IPS-18c (cell line): ENCODE measurements at regions not wholly inside any gene's neighbourhood (a gene's known extent, or its start where the extent isn't known, plus 50 kb on each side); places are given as distances from the start of the nearest gene placed in this dataset.

ENCODE experiments used
- H3K4me3 ChIP-seq: 2 replicates; pipeline ENCODE4 v1.7.0; 2013; ENCODE audit warnings: low read depth, mild to moderate bottlenecking, low read length, moderate library complexity; ENCODE audit not compliant: insufficient read depth
- H3K9me3 ChIP-seq: one replicate; pipeline ENCODE4 v1.6.1; 2013; ENCODE audit warnings: mild to moderate bottlenecking, low read length, moderate library complexity; ENCODE audit not compliant: control insufficient read depth, insufficient read depth

- H3K9me3 ChIP-seq: peaks cover 4% of the 10 kb centered on the region
- no peak overlapping the region for H3K4me3 ChIP-seq
Observed at GRCh38 chr2:133736674-133737073, 168.4 kb upstream of the NCKAP5 start.

GRCh38 chr2:133737242-133737993 is 169.2 kb upstream of the NCKAP5 start:
- H3K4me3 ChIP-seq: no peak overlapping the region
- peaks cover 4% of the 10 kb centered on the region for H3K9me3 ChIP-seq

GRCh38 chr2:133739039-133739438 is 170.8 kb upstream of the NCKAP5 start:
- Histone ChIP-seq H3K4me3 (no peak overlapping the region), H3K9me3 (peaks cover 4% of the 10 kb centered on the region)

- no peak overlapping the region for H3K4me3 ChIP-seq
- peaks cover 4% of the 10 kb centered on the region for H3K9me3 ChIP-seq
Observed at GRCh38 chr2:133740500-133740899, 172.2 kb upstream of the NCKAP5 start.

- H3K4me3 ChIP-seq: no peak overlapping the region
- H3K9me3 ChIP-seq: no peaks in the 10 kb centered on the region
Observed at GRCh38 chr2:133748007-133748700, 179.9 kb upstream of the NCKAP5 start.

GRCh38 chr2:133753665-133754064 is 185.4 kb upstream of the NCKAP5 start:
- Histone ChIP-seq H3K9me3 (no peaks in the 10 kb centered on the region), H3K4me3 (no peak overlapping the region)

GRCh38 chr2:133755480-133756300 is 187.4 kb upstream of the NCKAP5 start:
- Histone ChIP-seq H3K9me3 (no peaks in the 10 kb centered on the region), H3K4me3 (no peak overlapping the region)

GRCh38 chr2:133756833-133757232 is 188.6 kb upstream of the NCKAP5 start:
- no peak overlapping the region for H3K4me3 ChIP-seq
- no peaks in the 10 kb centered on the region for H3K9me3 ChIP-seq

- Histone ChIP-seq H3K4me3 (no peak overlapping the region), H3K9me3 (no peaks in the 10 kb centered on the region)
Observed at GRCh38 chr2:133760376-133760775, 192.1 kb upstream of the NCKAP5 start.

GRCh38 chr2:133765658-133766057 is 197.4 kb upstream of the NCKAP5 start:
- Histone ChIP-seq H3K9me3 (no peaks in the 10 kb centered on the region), H3K4me3 (no peak overlapping the region)

- H3K9me3 ChIP-seq: no peaks in the 10 kb centered on the region
- H3K4me3 ChIP-seq: no peak overlapping the region
Observed at GRCh38 chr2:133766164-133766832, 198.0 kb upstream of the NCKAP5 start.

GRCh38 chr2:133768256-133768655 is 200.0 kb upstream of the NCKAP5 start:
- no peak overlapping the region for H3K4me3 ChIP-seq
- no peaks in the 10 kb centered on the region for H3K9me3 ChIP-seq

- no peaks in the 10 kb centered on the region for H3K9me3 ChIP-seq
- H3K4me3 ChIP-seq: no peak overlapping the region
Observed at GRCh38 chr2:133768658-133769435, 200.6 kb upstream of the NCKAP5 start.

- Histone ChIP-seq H3K4me3 (no peak overlapping the region), H3K9me3 (no peaks in the 10 kb centered on the region)
Observed at GRCh38 chr2:133773854-133774653, 205.8 kb upstream of the NCKAP5 start.

GRCh38 chr2:133774654-133775015 is 206.4 kb upstream of the NCKAP5 start:
- Histone ChIP-seq H3K9me3 (no peaks in the 10 kb centered on the region), H3K4me3 (no peak overlapping the region)

GRCh38 chr2:133776936-133777573 is 208.8 kb upstream of the NCKAP5 start:
- Histone ChIP-seq H3K4me3 (no peak overlapping the region), H3K9me3 (no peaks in the 10 kb centered on the region)
